GM21576 (cell line): ENCODE measurements at regions not wholly inside any gene's neighbourhood (a gene's known extent, or its start where the extent isn't known, plus 50 kb on each side); places are given as distances from the start of the nearest gene placed in this dataset.

Experiments used
- ATAC-seq: cut with Tn5 transposase; IDR thresholded peaks from one replicate; pipeline ENCODE4 v1.9.1; 2021; ENCODE audit warnings: mild to moderate bottlenecking, moderate library complexity; ENCODE audit not compliant: unreplicated experiment

- no peak for ATAC-seq
These were observed 240.6 kb upstream of the MEF2C start for GRCh38 chr5:89123581-89123980.

- ATAC-seq = no peak
These were observed 237.7 kb upstream of the MEF2C start for GRCh38 chr5:89120719-89121118.

DNA sequence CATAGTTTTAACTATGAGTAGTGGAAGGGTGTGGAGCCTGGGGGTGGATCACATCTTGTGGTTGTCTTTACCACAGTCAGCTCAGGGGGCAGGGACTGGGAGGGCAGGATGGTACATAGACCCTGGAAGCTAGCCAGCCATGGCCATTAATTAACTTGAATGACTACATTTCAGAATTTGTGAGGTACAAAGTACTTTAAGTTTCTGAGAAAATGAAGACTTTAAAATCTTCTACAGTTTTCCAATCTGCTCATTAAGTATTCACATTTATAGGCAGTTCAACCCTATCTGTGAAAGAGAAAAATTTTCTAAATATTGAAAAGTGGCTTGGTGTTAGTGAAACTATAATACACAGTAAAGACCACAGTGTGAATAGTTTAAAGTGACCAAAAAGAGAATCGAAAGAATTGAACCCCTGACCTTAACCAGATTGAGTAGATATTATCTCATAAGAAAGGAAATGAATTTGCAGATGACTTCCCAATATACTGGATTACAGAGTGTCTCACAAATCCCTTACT is 234.2 kb upstream of the MEF2C start:
- ATAC-seq = peak; percentile 84

DNA sequence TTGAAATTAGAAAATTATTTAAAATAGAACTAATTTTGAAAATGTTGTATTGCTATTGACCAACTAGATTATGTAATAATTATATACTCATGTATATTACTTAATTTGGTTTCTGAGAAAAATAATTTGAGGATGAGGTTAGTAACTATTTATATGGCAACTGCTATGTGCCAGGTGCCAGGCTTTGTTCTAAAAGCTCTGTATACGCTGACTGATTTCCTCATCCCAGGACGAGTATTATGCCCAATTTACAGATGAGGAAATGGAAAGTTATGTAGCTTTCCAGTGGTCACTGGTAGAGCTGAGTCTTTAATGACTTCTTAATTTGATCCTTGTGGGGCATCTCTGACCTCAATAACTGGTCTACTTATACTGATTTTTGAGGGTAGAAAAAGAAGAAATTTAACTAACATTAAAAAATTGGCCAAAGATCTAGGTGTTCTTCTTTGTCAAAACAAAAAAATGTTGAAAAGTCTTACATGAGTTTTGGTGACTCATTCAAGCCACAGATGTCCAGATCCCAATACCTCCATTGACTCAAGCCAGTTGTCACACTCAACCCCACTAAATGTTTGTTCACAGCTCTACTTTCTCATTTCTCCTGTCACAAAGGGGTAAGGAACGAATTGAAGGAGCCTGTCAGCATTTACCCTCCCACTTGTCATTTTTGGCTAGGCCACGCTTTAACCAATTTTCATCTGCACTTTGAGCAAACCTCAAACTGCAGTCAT is 228.1 kb upstream of the MEF2C start:
- no peak for ATAC-seq

- no peak for ATAC-seq
These were observed 223.5 kb upstream of the MEF2C start for GRCh38 chr5:89106480-89106879.

GRCh38 chr5:89105836-89106235 is 222.9 kb upstream of the MEF2C start:
- ATAC-seq = no peak

DNA sequence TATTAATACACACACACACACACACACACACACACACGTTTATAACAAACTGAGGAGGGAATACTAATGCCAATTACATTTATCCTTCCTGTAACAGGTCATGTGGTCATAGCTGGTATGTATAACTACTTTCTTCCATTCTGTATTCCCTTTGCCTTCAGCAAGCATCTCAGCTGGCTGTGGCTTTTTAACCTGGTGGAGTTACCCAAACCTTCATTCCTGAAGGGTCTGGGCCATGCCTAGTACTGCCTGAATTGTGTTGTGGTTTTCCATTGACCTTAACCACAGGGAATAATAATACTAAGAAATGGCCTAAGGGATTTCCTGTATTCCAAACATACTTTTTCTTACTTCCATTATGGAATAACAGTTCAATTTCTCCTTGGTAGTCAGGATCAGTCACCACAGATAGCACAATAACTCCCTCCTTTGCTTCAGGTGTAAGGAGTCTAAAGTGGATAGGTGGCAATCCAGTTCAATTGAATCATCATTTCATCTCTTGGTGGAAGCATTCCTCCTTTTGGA is 222.2 kb upstream of the MEF2C start:
- no peak for ATAC-seq

- ATAC-seq = no peak
These were observed 215.3 kb upstream of the MEF2C start for GRCh38 chr5:89098199-89098756.

DNA sequence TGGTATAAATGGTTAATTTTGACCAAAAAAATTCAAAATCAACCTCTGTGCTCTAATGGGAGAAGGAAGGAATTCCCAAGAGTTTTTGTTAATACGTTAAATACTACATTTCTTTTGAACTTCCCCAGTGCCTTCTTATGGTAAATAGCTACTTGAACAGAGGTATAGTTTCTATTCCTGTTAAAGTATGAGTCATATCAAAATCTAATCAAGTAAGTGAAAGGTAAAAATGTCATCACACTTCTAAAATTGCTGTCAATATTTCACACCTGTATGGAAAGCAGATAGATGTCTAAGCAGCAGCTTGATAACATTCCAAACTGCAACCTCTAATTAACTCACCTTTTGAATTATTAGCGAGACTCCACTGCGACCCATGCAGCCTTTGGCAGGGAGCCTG is 214.1 kb upstream of the MEF2C start:
- ATAC-seq = peak; percentile 86

DNA sequence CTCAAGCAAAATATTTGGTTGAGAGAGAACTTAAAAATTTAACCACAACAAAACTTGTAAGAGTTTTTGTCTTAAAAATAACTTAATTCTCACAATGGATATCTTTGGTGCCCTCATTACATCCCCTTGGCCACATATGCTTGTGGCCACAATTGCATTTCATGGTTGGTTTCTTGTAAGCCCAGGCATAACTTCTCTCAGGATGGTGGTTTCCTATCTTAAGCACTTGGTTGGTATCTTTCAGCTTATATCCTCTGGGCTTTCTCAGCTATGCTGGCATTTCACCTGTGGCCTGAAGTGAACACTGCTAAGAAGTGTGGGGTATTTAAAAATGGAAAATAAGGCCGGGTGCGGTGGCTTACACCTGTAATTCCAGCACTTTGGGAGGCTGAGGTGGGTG is 212.4 kb upstream of the MEF2C start:
- no peak for ATAC-seq

DNA sequence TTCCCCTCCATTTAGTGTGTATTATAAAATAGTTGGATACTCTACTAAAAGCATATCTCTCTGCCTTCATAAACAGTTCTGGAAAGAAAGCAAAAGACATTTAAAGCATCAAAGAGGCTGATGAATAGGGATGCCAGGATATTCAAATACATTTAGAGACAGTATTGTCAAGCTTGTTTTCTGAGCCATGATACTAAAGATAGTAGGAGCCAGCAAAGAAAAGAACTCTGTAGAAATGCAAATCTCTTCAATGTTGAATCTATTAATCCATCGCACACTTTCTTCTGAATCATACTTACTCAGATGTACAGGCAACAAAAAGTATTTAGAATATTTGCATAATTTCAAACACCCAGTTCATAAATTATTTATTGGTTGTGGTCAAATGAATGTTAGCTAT is 207.1 kb upstream of the MEF2C start:
- no peak for ATAC-seq

- ATAC-seq = no peak
These were observed 204.8 kb upstream of the MEF2C start for GRCh38 chr5:89087551-89088318.

DNA sequence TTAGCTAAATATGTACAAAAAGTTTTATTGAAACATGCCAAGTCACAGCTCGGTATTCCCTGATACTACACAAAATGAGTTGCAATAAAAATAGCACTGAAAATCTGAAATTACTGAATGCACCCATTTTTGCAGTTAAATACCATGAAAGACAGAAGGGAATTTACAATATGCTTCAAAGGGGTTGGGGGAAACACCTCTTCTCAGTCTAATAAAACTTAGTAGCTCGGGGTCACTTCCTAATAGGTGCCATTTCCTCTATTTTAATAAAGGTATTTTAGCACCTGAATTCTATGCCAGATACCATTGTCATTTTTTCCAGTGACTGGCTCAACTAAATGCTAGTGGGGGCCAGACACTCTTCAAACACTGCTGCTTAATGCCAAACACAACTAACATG is 204.1 kb upstream of the MEF2C start:
- no peak for ATAC-seq

DNA sequence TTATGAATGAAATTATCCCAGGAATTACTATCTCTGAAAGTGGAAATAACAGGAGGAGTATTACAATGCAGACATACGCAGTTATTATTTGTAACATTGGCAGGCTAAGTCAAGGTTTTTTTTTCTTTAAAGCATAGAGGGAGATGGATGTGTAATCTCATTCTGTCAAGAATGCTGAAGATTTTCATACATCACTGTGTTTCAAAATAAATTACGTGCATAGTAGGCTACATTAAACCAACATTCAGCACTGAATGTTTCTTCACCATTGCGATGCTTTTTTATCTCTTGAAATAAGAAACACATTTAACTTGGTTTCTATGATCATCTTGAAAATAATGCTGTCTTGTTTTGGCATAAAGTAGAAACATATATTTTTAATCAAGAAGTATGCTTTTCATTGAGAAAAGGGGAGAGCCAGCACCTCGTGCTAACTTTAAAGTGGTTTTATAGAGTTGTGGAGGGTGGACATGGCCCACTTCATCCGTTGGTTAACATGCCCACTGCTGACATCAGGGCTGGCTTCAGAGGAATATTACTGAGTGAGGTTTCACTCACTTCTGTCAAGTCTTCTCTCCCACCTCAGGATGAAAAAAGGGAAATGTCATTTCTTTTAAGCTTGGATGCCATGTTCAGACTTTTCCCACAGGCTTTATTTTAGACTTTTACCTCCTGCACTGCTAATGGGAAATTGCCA is 203.6 kb upstream of the MEF2C start:
- ATAC-seq = no peak

GRCh38 chr5:89083791-89084190 is 200.8 kb upstream of the MEF2C start:
- ATAC-seq = no peak

GRCh38 chr5:89081360-89081759 is 198.4 kb upstream of the MEF2C start:
- ATAC-seq = peak; percentile 55

DNA sequence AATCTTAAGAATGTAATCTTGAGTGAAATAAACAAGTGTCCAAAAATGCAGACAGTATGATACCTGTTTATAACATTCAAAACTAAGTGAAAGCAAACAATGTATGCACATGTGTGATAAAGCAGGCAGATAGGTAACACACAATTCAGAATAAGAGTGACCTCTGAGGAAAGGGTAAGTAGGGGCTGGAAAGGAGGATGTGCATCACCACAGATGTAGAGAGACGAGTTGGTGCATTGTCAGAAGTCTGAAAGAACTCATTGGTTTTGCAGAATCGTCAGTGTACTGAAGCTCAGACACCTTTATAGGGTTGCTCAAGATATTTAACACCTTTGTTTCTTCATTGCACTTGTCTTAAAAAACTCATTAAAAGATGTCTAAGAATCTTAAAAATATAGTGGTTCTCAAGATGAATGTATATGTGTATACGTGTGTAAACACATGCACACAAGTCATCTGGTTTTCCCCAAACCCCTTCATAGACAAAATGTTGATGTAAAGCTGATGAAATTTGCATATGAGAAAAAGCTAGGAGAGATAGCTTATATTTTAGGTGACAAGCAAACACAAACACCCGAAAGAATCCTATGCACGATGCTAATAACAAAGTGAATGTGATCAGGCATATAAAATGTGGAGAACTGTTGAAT is 197.6 kb upstream of the MEF2C start:
- ATAC-seq = no peak

GRCh38 chr5:89072842-89073672 is 190.1 kb upstream of the MEF2C start:
- ATAC-seq = no peak

GRCh38 chr5:89071941-89072331 is 189.0 kb upstream of the MEF2C start:
- ATAC-seq = peak; percentile 57
